SK-N-SH treated with all-trans-retinoic acid at 6 μM for 48 hours (cell line): ENCODE measurements at regions not wholly inside any gene's neighbourhood (a gene's known extent, or its start where the extent isn't known, plus 50 kb on each side); places are given as distances from the start of the nearest gene placed in this dataset.

Experiments
- ZFP3 ChIP-seq: fragments of 250-450 bp; sonication (Bioruptor Pico); IDR thresholded peaks from 2 replicates; pipeline ENCODE4 v1.5.0; 2020; ENCODE audit warnings: mild to moderate bottlenecking, moderate library complexity
- TF ChIP-seq, protein P1 (sequence below): fragments of 250-450 bp; sonication (Bioruptor Pico); IDR thresholded peaks from 2 replicates; pipeline ENCODE4 v1.5.1; 2021; ENCODE audit warnings: mild to moderate bottlenecking, moderate library complexity

DNA sequence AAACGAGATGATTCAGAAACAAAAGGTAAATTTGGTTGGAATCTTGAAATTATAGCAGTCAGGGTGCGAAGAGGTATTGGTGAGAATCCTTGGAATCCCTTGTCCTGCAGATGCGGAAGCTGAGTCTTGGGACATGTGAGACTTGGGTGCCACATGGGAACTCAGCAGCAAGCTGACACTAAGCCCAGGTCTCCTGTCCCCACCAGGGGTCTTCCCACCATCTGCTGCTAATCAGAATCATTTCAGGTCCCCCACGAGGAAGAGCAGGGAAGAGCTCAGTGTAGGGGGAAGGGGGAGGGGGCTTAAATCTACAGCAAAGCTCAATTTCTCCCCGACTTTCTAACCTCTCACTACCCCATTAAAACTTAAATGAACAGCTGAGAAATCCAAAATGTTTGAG, 126.1 kb upstream of the BMPER start:
- TF ChIP-seq, protein P1, sequence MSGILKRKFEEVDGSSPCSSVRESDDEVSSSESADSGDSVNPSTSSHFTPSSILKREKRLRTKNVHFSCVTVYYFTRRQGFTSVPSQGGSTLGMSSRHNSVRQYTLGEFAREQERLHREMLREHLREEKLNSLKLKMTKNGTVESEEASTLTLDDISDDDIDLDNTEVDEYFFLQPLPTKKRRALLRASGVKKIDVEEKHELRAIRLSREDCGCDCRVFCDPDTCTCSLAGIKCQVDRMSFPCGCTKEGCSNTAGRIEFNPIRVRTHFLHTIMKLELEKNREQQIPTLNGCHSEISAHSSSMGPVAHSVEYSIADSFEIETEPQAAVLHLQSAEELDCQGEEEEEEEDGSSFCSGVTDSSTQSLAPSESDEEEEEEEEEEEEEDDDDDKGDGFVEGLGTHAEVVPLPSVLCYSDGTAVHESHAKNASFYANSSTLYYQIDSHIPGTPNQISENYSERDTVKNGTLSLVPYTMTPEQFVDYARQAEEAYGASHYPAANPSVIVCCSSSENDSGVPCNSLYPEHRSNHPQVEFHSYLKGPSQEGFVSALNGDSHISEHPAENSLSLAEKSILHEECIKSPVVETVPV (CRISPR knock-in tag) = no peak
- TF ChIP-seq ZFP3 (CRISPR knock-in tag) = no peak
